Gastrocnemius medialis (tissue), 4 donors: ENCODE measurements at regions not wholly inside any gene's neighbourhood (a gene's known extent, or its start where the extent isn't known, plus 50 kb on each side); places are given as distances from the start of the nearest gene placed in this dataset.

ENCODE experiments used
- ATAC-seq, 2 donors: fragments of 150-250 bp; one replicate each; pipeline ENCODE4 v1.9.1; 2016
- DNase-seq, 2 donors: peaks; one replicate each; pipeline ENCODE4 v3.0.0-alpha.2; 2019
- H3K27ac ChIP-seq, 4 donors: fragments of 200-600 bp; sonication (generic); 1 replicate in 1 of 4; 2 replicates in 3 of 4; pipeline ENCODE4 v1.5.1; 2016 to 2018; ENCODE audit warnings: mild to moderate bottlenecking in 2 of 4, moderate library complexity in 1 of 4
- H3K27me3 ChIP-seq, 3 donors: fragments of 200-600 bp; sonication (generic) in 2 of 3; 1 replicate in 1 of 3; 2 replicates in 2 of 3; pipeline versions ENCODE4 v1.5.1 to v1.6.0; 2016 to 2019; ENCODE audit warnings: mild to moderate bottlenecking in 1 of 3, moderate library complexity in 1 of 3
- H3K36me3 ChIP-seq, 2 donors: fragments of 200-600 bp; sonication (generic) in 1 of 2; one replicate each; pipeline ENCODE4 v1.5.1; 2017 to 2018
- H3K4me1 ChIP-seq, 2 donors: fragments of 200-600 bp; sonication (generic) in 1 of 2; one replicate each; pipeline ENCODE4 v1.5.1; 2016 to 2017; ENCODE audit warnings: mild to moderate bottlenecking in 2 of 2
- H3K4me3 ChIP-seq, 4 donors: fragments of 200-600 bp; sonication (generic) in 3 of 4; 1 replicate in 1 of 4; 2 replicates in 3 of 4; pipeline ENCODE4 v1.5.1; 2016 to 2019; ENCODE audit warnings: mild to moderate bottlenecking in 2 of 4
- H3K9me3 ChIP-seq, 3 donors: fragments of 200-600 bp; sonication (generic) in 2 of 3; 1 replicate in 1 of 3; 2 replicates in 2 of 3; pipeline ENCODE4 v1.5.1; 2016 to 2019
- CTCF ChIP-seq, 5 experiments: fragments of 450-650 bp in 3 of 5; fragments of 200-600 bp in 2 of 5; sonication (generic) in 2 of 5; IDR thresholded peaks in 4 of 5; conservative IDR thresholded peaks in 1 of 5; 1 replicate in 4 of 5; 2 replicates in 1 of 5; pipeline ENCODE4 v1.5.1; 2016 to 2019; ENCODE audit warnings: antibody characterized with exemption in 5 of 5, mild to moderate bottlenecking in 3 of 5, moderate library complexity in 3 of 5
- POLR2A ChIP-seq, 2 donors: fragments of 450-650 bp; IDR thresholded peaks; one replicate each; pipeline ENCODE4 v1.6.1; 2017; ENCODE audit warnings: antibody characterized with exemption in 2 of 2, mild to moderate bottlenecking in 2 of 2, moderate library complexity in 2 of 2
- in situ Hi-C, 4 donors: fragments of 200-750 bp; cut with MboI; loops; one replicate each; pipeline versions ENCODE4 v1.15.0 to v1.8.0; 2017; ENCODE audit warnings: low sequenced_read_pairs in 4 of 4
- intact Hi-C: fragments of 100-400 bp; cut with DNase I; formaldehyde crosslinking; loops from one replicate; pipeline ENCODE4 v1.15.1; 2023; ENCODE audit warnings: low total_unique reads

GRCh38 chr6:90805619-90806155 lies 218.8 kb upstream of the MAP3K7 start:
- TF ChIP-seq CTCF (IDR thresholded peaks at IDR 0.05 in 4 of 5, conservative IDR thresholded peaks at IDR 0.05 in 1 of 5) (no peak), POLR2A (IDR thresholded peaks at IDR 0.05) (no peak)
- no peak overlapping the region for H3K27ac ChIP-seq
- H3K4me1 ChIP-seq = no peaks in the 10 kb centered on the region
- no peak overlapping the region for H3K4me3 ChIP-seq
- in situ Hi-C loops = no loop called here
- no peaks in the 10 kb centered on the region for H3K9me3 ChIP-seq
- intact Hi-C loops = no loop called here
- H3K36me3 ChIP-seq = no peaks in the 10 kb centered on the region
- DNase-seq (no peak), ATAC-seq (no peak)
- no peaks in the 10 kb centered on the region for H3K27me3 ChIP-seq

- no peak overlapping the region for H3K27ac ChIP-seq
- H3K4me3 ChIP-seq = no peak overlapping the region
- DNase-seq (no peak), ATAC-seq (no peak)
- no peaks in the 10 kb centered on the region for H3K9me3 ChIP-seq
- intact Hi-C loops = no loop called here
- in situ Hi-C loops = no loop called here
- no peaks in the 10 kb centered on the region for H3K27me3 ChIP-seq
- H3K4me1 ChIP-seq = no peaks in the 10 kb centered on the region
- TF ChIP-seq POLR2A (IDR thresholded peaks at IDR 0.05) (no peak), CTCF (IDR thresholded peaks at IDR 0.05 in 4 of 5, conservative IDR thresholded peaks at IDR 0.05 in 1 of 5) (no peak)
- H3K36me3 ChIP-seq = no peaks in the 10 kb centered on the region
Observed at GRCh38 chr6:90803956-90804355, 217.1 kb upstream of the MAP3K7 start.

GRCh38 chr6:90795078-90795477 lies 208.2 kb upstream of the MAP3K7 start:
- Histone ChIP-seq H3K4me3 (no peak overlapping the region), H3K36me3 (no peaks in the 10 kb centered on the region), H3K9me3 (no peaks in the 10 kb centered on the region), H3K27me3 (no peaks in the 10 kb centered on the region), H3K27ac (no peak overlapping the region), H3K4me1 (no peaks in the 10 kb centered on the region)
- intact Hi-C loops (no loop called here), in situ Hi-C loops (no loop called here)
- ATAC-seq (no peak), DNase-seq (no peak)
- no peak for TF ChIP-seq CTCF (IDR thresholded peaks at IDR 0.05 in 4 of 5, conservative IDR thresholded peaks at IDR 0.05 in 1 of 5)
- no peak for TF ChIP-seq POLR2A (IDR thresholded peaks at IDR 0.05)

GRCh38 chr6:90793771-90794170 lies 206.9 kb upstream of the MAP3K7 start:
- Histone ChIP-seq H3K27me3 (no peaks in the 10 kb centered on the region), H3K27ac (no peak overlapping the region), H3K4me1 (no peaks in the 10 kb centered on the region), H3K36me3 (no peaks in the 10 kb centered on the region), H3K4me3 (no peak overlapping the region), H3K9me3 (no peaks in the 10 kb centered on the region)
- in situ Hi-C loops = no loop called here
- TF ChIP-seq CTCF (IDR thresholded peaks at IDR 0.05 in 4 of 5, conservative IDR thresholded peaks at IDR 0.05 in 1 of 5) (no peak), POLR2A (IDR thresholded peaks at IDR 0.05) (no peak)
- no peak for ATAC-seq
- no peak for DNase-seq
- intact Hi-C loops = no loop called here

- intact Hi-C loops = no loop called here
Observed at GRCh38 chr6:90790696-90791095, 203.8 kb upstream of the MAP3K7 start.

More at GRCh38 chr6:90790696-90791095, 203.8 kb upstream of the MAP3K7 start:
- ATAC-seq (no peak), DNase-seq (no peak)
- Histone ChIP-seq H3K9me3 (no peaks in the 10 kb centered on the region), H3K4me1 (no peaks in the 10 kb centered on the region), H3K27ac (no peak overlapping the region), H3K36me3 (no peaks in the 10 kb centered on the region), H3K27me3 (no peaks in the 10 kb centered on the region), H3K4me3 (no peak overlapping the region)
- TF ChIP-seq CTCF (IDR thresholded peaks at IDR 0.05 in 4 of 5, conservative IDR thresholded peaks at IDR 0.05 in 1 of 5) = no peak
- in situ Hi-C loops = no loop called here
